Sciatic nerve (tissue), 2 donors: ENCODE measurements at regions not wholly inside any gene's neighbourhood (a gene's known extent, or its start where the extent isn't known, plus 50 kb on each side); places are given as distances from the start of the nearest gene placed in this dataset.
A peak's percentile ranks its signal among the peaks of the same experiment; 100 is the strongest.

ENCODE experiments used
- ATAC-seq: fragments of 200-7000 bp; cut with Tn5 transposase; one replicate; pipeline ENCODE4 v1.9.1; 2020; ENCODE audit warnings: mild to moderate bottlenecking, moderate library complexity
- DNase-seq: peaks from one replicate; pipeline ENCODE4 v3.0.0-alpha.2; 2020; ENCODE audit warnings: low spot score
- intact Hi-C: fragments of 100-400 bp; cut with DNase I; formaldehyde crosslinking; loops from one replicate; pipeline ENCODE4 v1.14.2; 2022
- donor health status: DM: no; HTN: no; CAD: no.
- donor health status: DM: no; HTN: no; CAD: no.

- intact Hi-C loops = no loop called here
- no peak for ATAC-seq
- no peak for DNase-seq
Observed at GRCh38 chr15:62449638-62450037, 284.6 kb upstream of the C2CD4B start.

- ATAC-seq = no peak
- intact Hi-C loops = no loop called here
Observed at GRCh38 chr15:62450061-62450460, 285.0 kb upstream of the C2CD4B start.

DNA sequence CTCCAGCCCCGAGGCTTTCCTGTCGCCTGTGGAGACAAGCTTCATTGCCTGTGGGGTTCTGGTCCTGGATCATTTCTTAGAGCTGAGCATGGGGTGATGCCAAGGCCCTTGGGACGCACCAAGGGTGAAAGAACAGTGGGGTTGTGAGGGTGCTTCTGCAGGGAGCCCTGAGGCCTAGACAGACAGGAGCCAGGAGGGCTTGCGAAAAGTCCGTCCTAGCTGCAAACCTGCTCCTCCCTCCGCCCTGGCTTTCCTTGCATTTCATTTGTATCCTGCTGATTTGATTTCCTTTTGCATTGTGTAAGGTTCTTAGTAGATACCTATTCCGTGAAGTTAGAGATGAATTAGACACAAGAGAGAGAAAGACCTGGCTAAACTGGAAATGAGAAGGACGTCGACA lies 286.9 kb upstream of the C2CD4B start:
- ATAC-seq (no peak), DNase-seq (no peak)
- intact Hi-C loops = no loop called here

More at GRCh38 chr15:62450061-62450460, 285.0 kb upstream of the C2CD4B start:
- DNase-seq = no peak

DNA sequence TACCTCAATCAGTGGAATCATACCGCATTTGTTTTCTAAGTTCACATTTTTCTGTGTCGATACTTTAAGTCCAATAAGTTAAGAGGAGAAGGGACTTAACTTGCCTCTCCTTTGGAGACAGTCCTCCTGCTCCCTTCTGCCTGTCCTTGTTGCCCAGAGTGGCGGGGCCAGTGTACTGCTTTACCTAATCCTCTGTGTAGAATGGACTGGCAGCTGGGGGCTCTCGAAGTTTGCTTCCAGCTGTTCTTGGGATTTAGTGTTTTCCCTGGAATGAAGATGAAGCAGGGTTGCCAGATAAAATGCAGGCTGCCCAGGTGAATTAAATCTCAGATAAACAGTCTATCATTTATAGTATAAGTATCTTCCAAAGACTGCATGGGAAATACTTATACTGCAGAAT lies 287.6 kb upstream of the C2CD4B start:
- intact Hi-C loops = no loop called here
- DNase-seq (no peak), ATAC-seq (no peak)

GRCh38 chr15:62453375-62453774 lies 288.3 kb upstream of the C2CD4B start:
- no peak for ATAC-seq
- intact Hi-C loops = no loop called here
- no peak for DNase-seq

DNA sequence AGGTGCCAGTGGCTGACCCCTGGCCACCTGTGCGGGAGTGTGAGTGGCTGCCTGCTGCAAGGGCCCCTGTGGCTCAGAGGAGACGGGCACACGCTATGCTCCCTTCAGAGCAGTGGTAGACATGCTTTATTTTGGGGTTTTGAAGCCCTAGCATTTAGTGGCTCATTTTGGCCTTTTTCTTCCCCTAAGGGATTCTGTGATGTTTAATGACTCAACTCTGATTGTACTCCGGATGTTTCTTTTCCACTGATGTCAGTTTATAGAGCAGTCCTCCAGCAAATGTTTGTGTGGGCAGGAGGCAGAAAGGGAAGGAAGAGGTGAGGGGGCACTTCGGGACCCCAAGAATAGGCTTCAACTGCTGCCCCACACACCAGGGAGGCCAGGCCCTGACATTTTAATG lies 288.9 kb upstream of the C2CD4B start:
- intact Hi-C loops = no loop called here
- ATAC-seq (peak; percentile 60), DNase-seq (no peak)

GRCh38 chr15:62454567-62455172 lies 289.6 kb upstream of the C2CD4B start:
- ATAC-seq (peak; percentile 87), DNase-seq (no peak)
- intact Hi-C loops = no loop called here

DNA sequence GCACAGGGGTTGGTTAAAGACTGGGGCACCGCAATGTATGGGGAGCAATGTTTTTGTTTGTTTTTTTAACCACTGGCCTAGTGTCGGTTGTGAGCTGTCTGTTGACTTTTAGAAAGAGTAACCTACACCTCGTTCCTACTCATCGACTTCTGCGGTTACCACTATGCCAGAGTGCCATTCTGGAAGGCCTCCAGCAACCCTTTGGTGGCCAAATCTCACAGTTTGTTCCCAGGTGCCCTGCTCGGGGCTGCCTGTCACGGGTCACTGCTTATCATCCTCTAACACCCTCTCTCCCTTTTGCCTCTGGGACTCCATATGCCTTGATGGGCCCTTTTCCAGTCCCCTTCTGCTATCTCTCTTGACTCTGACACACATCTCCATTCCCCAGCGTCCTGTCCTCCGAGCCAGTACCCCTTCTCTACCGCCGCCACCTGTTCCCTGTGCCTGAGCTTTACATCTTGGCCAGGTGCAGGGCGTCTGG lies 290.4 kb upstream of the C2CD4B start:
- ATAC-seq (no peak), DNase-seq (no peak)
- intact Hi-C loops = no loop called here

GRCh38 chr15:62456011-62456920 lies 291.2 kb upstream of the C2CD4B start:
- ATAC-seq (no peak), DNase-seq (no peak)
- intact Hi-C loops = no loop called here

GRCh38 chr15:62457100-62457499 lies 292.0 kb upstream of the C2CD4B start:
- DNase-seq = no peak
- intact Hi-C loops = no loop called here
- no peak for ATAC-seq

- DNase-seq (no peak), ATAC-seq (no peak)
- intact Hi-C loops = no loop called here
Observed at GRCh38 chr15:62459875-62460274, 294.8 kb upstream of the C2CD4B start.

- intact Hi-C loops = no loop called here
- ATAC-seq (no peak), DNase-seq (no peak)
Observed at GRCh38 chr15:62462268-62462667, 297.2 kb upstream of the C2CD4B start.

DNA sequence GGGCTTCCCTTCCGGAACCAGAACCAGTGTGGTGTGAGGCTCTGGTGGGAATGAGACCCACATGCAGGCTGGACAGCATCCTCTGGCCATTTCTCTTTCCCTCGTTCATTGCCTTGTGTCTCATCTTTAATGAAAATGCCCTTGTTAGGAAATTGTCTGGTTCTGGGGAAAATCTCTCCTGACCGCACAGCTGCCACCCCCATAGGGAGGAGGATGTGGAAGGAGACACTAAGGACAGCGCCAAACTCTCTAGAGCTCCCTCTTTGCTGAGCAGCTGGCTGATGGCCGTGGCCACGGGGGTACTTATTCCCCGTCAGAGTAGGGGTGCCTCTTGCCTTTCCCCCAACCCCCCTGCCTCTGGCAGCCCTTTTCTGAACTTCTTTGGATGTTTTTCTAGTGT lies 297.6 kb upstream of the C2CD4B start:
- intact Hi-C loops = no loop called here
- ATAC-seq = peak; percentile 69
- no peak for DNase-seq

DNA sequence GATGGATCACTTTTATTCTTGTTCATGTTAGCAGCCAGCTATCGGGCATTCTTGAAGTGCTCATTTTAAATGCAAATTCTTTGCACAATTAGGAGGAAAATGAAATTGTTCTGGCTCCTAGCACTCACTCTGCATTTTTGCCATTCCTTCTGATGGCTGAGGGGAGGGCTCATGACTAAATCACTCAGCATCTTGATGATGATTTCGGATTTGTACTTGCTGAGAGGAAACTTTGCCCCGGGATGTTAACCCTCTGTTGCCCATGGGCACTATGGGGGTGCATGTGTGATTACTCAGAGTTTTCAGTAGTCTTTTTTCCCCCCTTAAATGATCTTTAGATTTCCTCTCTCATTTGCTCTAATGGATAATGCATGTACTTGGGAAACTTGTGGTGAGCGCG lies 299.6 kb upstream of the C2CD4B start:
- intact Hi-C loops = no loop called here
- ATAC-seq (no peak), DNase-seq (no peak)

DNA sequence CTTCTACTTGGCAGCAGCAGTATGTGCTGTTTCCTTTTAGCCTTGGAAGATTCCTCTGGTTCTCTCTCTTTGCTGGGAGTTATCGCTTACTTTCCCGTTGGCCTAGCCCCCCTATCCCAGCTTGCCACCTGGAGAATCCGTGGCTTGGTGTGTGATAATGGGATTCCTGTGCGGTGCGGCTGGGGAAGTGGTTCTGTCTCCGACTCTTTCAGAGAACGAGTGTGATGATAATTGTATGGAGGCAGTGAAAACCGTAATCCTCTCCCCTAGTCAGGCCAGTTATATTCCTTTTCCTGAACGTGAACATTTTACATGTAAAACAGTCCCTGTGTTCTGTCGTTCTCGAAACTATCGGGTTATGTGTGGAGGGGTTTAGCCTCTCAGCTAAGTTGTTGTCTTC lies 300.1 kb upstream of the C2CD4B start:
- intact Hi-C loops = no loop called here
- ATAC-seq (no peak), DNase-seq (no peak)

DNA sequence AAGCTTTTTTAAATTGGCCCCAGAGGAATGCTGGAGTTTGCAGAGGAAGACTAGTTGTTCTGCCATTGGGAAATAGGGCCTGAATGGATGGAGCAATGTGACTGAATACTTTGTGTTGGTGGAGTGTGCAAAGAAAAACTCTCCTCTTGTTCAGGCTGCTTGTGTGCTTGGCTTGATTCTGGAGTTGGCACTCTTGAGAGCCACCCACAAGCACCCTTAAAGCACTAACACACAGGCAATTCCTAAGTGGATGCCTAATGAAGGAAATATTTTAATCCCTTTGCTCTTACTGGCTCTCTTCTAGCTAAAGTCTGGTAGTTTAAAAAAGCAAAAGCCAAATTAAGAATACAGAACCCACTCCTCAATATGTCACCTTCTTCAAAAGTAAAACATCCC lies 304.4 kb upstream of the C2CD4B start:
- intact Hi-C loops = no loop called here
- ATAC-seq = peak; percentile 71

GRCh38 chr15:62469874-62470688 lies 305.0 kb upstream of the C2CD4B start:
- intact Hi-C loops = no loop called here
- ATAC-seq (peak; percentile 54), DNase-seq (no peak)

More for the DNA sequence above, 304.4 kb upstream of the C2CD4B start:
- DNase-seq = no peak

DNA sequence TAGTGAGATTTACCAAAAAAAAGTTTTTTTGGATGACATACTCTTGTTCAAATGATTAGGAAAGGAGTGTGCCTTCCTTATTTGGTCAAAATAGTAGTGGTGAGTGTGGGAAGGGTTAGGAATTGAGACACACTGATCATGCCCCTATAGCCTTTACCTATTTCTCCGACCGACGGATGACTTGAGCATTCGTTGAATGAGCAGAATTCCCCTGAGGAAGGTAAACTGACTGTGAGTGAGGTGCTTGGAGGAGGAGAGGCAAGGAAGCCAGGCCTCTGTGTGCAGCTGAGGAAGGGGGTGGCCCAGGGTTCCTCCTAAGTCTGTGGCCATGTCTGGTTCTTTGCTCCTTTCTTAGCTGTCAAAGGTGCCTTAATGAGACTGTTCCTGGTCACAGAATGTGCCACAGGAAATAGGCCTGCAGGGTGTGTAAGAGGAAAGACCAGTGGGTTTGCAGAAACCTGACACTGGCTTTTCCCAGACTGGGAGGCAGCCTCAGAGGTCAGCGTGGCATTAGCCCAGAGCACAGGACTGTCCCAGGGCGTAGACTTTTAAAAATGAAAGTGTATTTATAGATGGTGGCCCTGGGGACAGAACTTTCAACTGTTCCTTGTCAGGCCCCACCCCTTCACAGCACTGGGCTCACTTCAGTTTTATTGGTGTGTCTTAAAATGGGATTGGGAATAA lies 307.7 kb upstream of the C2CD4B start:
- ATAC-seq = peak; percentile 5
- intact Hi-C loops = no loop called here
- no peak for DNase-seq
